Ovary (tissue), 7 donors: ENCODE measurements at regions not wholly inside any gene's neighbourhood (a gene's known extent, or its start where the extent isn't known, plus 50 kb on each side); places are given as distances from the start of the nearest gene placed in this dataset.

ENCODE experiments used
- DNase-seq, 5 donors: peaks; one replicate each; pipeline ENCODE4 v3.0.0-alpha.2; 2019 to 2020
- H3K27ac ChIP-seq, 2 donors: fragments of 200-600 bp; one replicate each; pipeline versions ENCODE4 v1.5.1 to v1.8.0; 2019 to 2022
- H3K27me3 ChIP-seq: fragments of 200-600 bp; one replicate; pipeline ENCODE4 v1.8.0; 2022
- H3K36me3 ChIP-seq: fragments of 200-600 bp; sonication (generic); one replicate; pipeline ENCODE4 v1.5.1; 2019
- H3K4me1 ChIP-seq: one replicate; pipeline ENCODE4 v1.8.1; 2013; ENCODE audit warnings: mild to moderate bottlenecking, moderate library complexity; ENCODE audit not compliant: insufficient read depth
- H3K4me3 ChIP-seq: fragments of 200-600 bp; sonication (generic); one replicate; pipeline ENCODE4 v1.5.1; 2017
- H3K9me3 ChIP-seq, 2 donors: fragments of 200-600 bp in 1 of 2; sonication (generic) in 1 of 2; one replicate each; pipeline versions ENCODE4 v1.5.1 to v1.8.1; 2013 to 2019; ENCODE audit warnings: mild to moderate bottlenecking in 1 of 2, moderate library complexity in 1 of 2
- EP300 ChIP-seq: sonication (generic); formaldehyde crosslinking; IDR thresholded peaks from one replicate; pipeline ENCODE4 v1.6.1; 2017; ENCODE audit warnings: antibody characterized with exemption
- POLR2A ChIP-seq: fragments of 450-650 bp; IDR thresholded peaks from one replicate; pipeline ENCODE4 v1.6.1; 2017; ENCODE audit warnings: antibody characterized with exemption, mild to moderate bottlenecking, moderate library complexity
- WGBS, 3 donors: extraction: QIAGEN DNeasy Blood & Tissue Kit in 1 of 3; methylation state at CpG; one replicate each; pipeline versions ENCODE4 v1.1.5 to v1.1.7; 2013 to 2017; 5-methylcytosine and 5-hydroxymethylcytosine counted together
- intact Hi-C, 4 donors: fragments of 100-400 bp; cut with DNase I; formaldehyde crosslinking; loops; one replicate each; pipeline versions ENCODE4 v1.11.0 to v1.15.1; 2022 to 2023
- TF ChIP-seq, protein P1 (sequence below), 3 donors: fragments of 450-650 bp in 2 of 3; fragments of 200-600 bp in 1 of 3; IDR thresholded peaks; one replicate each; pipeline versions ENCODE4 v1.5.1 to v1.8.0; 2016 to 2022; ENCODE audit warnings: antibody characterized with exemption in 3 of 3, mild to moderate bottlenecking in 1 of 3
- donor health status: DM: no; HTN: no; CAD: no; lungs with moderate emphysema.
- donor health status: DM: no; HTN: no; CAD: no.
- donor health status: Bipolar disorder and iron deficiency.
- donor health status: DM: no; HTN: no; CAD: no.
- donor health status: DM: yes; HTN: yes; CAD: no.

DNA sequence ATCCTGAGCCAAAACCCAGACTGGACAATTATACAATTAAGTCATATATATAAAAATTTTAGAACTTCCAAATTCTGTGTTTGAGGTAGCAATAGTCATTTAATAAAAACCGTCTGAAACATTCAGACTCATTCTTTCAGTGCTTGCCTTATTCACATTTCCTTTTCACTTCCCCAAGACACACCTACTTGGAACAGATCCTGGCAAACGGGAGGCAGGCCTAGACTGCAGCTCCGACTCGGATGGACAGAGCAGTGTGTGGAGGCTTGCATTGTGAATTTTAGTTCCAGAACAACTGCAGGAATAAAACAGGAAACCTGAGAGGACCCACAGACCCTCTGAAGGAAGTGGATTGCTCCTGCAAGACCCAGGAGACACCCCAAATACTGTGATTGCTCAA lies 341.4 kb downstream of the CNTN3 start:
- no peaks in the 10 kb centered on the region for H3K36me3 ChIP-seq
- no peak for TF ChIP-seq EP300
- no peak for TF ChIP-seq POLR2A
- TF ChIP-seq, protein P1, sequence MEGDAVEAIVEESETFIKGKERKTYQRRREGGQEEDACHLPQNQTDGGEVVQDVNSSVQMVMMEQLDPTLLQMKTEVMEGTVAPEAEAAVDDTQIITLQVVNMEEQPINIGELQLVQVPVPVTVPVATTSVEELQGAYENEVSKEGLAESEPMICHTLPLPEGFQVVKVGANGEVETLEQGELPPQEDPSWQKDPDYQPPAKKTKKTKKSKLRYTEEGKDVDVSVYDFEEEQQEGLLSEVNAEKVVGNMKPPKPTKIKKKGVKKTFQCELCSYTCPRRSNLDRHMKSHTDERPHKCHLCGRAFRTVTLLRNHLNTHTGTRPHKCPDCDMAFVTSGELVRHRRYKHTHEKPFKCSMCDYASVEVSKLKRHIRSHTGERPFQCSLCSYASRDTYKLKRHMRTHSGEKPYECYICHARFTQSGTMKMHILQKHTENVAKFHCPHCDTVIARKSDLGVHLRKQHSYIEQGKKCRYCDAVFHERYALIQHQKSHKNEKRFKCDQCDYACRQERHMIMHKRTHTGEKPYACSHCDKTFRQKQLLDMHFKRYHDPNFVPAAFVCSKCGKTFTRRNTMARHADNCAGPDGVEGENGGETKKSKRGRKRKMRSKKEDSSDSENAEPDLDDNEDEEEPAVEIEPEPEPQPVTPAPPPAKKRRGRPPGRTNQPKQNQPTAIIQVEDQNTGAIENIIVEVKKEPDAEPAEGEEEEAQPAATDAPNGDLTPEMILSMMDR (IDR thresholded peaks at IDR 0.05) = no peak
- H3K9me3 ChIP-seq = no peaks in the 10 kb centered on the region
- H3K4me1 ChIP-seq = no peaks in the 10 kb centered on the region
- no peak for DNase-seq
- no peak overlapping the region for H3K4me3 ChIP-seq
- intact Hi-C loops = no loop called here
- WGBS, 3 donors = 10 to 15% (median 13%) methylated on average over 4 of the region's 4 CpGs
- H3K27ac ChIP-seq = no peak overlapping the region
- no peaks in the 10 kb centered on the region for H3K27me3 ChIP-seq

DNA sequence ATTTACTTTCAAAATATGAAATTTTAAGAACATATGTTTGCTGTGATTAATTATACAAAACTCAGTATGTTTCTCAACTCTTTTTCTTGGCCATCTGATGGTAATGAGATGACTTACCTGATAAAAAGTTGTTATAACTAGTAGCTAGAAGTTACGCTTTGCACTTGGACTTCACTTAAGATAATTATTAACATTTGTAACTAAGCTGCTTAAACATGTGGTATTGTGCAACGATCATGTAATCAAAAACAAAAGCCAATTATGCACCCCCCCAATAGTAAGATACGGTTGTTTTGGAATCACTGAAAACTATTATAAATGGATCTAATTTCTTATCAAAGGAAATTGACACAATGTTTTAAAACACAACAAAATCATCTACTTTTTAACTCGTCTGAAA lies 342.9 kb downstream of the CNTN3 start:
- no peak for DNase-seq
- H3K4me3 ChIP-seq = no peak overlapping the region
- H3K27ac ChIP-seq = no peak overlapping the region
- no peaks in the 10 kb centered on the region for H3K27me3 ChIP-seq
- H3K4me1 ChIP-seq = no peaks in the 10 kb centered on the region
- H3K36me3 ChIP-seq = no peaks in the 10 kb centered on the region
- TF ChIP-seq, protein P1 (IDR thresholded peaks at IDR 0.05) = no peak
- TF ChIP-seq EP300 (no peak), POLR2A (no peak)
- H3K9me3 ChIP-seq = no peaks in the 10 kb centered on the region
- intact Hi-C loops = no loop called here
- 58 to 66% (median 61%) methylated on average over 4 of the region's 4 CpGs for WGBS, 3 donors

DNA sequence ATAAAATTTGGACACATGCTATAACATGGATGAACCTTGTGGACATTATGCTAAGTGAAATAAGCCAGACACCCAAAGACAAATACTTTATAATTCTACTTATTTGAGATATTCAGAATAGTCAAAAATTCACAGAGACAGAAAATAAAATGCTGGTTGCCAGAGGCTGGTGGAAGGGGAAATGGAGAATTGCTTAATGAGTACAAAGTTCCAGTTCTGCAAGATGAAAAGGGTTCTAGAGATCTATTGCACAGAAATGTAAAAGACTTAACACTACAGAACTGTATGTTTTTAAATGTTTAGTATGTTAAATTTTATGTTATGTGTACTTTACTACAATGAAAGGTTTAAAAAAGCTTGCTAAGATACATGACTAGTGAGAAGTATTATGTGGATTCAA lies 344.8 kb downstream of the CNTN3 start:
- no peaks in the 10 kb centered on the region for H3K4me1 ChIP-seq
- DNase-seq = no peak
- H3K9me3 ChIP-seq = no peaks in the 10 kb centered on the region
- H3K27ac ChIP-seq = no peak overlapping the region
- no peak overlapping the region for H3K4me3 ChIP-seq
- TF ChIP-seq EP300 = no peak
- no peak for TF ChIP-seq POLR2A
- TF ChIP-seq, protein P1 (IDR thresholded peaks at IDR 0.05) = no peak
- no peaks in the 10 kb centered on the region for H3K27me3 ChIP-seq
- no peaks in the 10 kb centered on the region for H3K36me3 ChIP-seq
- intact Hi-C loops = no loop called here

DNA sequence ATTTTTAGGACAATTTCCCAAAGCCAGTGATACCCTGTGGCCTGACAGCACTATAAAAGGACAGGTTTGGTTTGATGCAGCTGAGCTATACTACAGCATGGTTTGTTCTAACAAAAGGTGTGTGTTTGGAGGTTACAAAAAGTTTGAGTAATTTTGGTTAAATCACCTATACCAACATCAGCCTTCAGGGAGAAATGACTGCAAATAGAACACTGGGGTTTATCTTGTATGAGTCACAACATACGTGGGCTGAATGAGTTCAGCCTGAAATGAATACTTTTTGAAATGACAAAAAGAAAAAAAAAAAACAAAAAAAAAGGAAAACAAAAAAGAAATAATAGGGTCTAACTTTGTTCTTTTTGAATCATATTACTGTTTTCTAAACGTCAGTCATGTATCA lies 345.7 kb downstream of the CNTN3 start:
- Histone ChIP-seq H3K4me3 (no peak overlapping the region), H3K4me1 (no peaks in the 10 kb centered on the region), H3K27me3 (no peaks in the 10 kb centered on the region), H3K36me3 (no peaks in the 10 kb centered on the region), H3K27ac (no peak overlapping the region), H3K9me3 (no peaks in the 10 kb centered on the region)
- DNase-seq = no peak
- TF ChIP-seq POLR2A (no peak), EP300 (no peak)
- TF ChIP-seq, protein P1 (IDR thresholded peaks at IDR 0.05) = no peak
- intact Hi-C loops = no loop called here
- 29 to 51% (median 50%) methylated on average over 2 of the region's 2 CpGs for WGBS, 3 donors
